SU-DHL-6 (cell line): ENCODE measurements at regions not wholly inside any gene's neighbourhood (a gene's known extent, or its start where the extent isn't known, plus 50 kb on each side); places are given as distances from the start of the nearest gene placed in this dataset.

Experiments
- H2AFZ ChIP-seq: fragments of 200-600 bp; sonication (generic); 2 replicates; pipeline ENCODE4 v1.6.1; 2014; ENCODE audit warnings: low read depth, mild to moderate bottlenecking, moderate library complexity, mixed read lengths, antibody characterized with exemption, low read length; ENCODE audit not compliant: severe bottlenecking
- H3F3A ChIP-seq: fragments of 200-600 bp; shearing (Covaris generic); 2 replicates; pipeline ENCODE4 v1.6.0; 2016; ENCODE audit warnings: antibody characterized with exemption, mild to moderate bottlenecking; ENCODE audit not compliant: insufficient read depth
- H3K27ac ChIP-seq: fragments of 200-600 bp; sonication (generic); 2 replicates; pipeline ENCODE4 v1.5.1; 2016; ENCODE audit warnings: low read depth, mild to moderate bottlenecking, low read length, moderate library complexity, mixed read lengths
- H3K27me3 ChIP-seq: fragments of 200-600 bp; sonication (generic), shearing (Covaris generic); 2 replicates; pipeline ENCODE4 v1.6.0; 2014; ENCODE audit warnings: mild to moderate bottlenecking, low read length
- H3K36me3 ChIP-seq: fragments of 200-600 bp; sonication (generic); 2 replicates; pipeline ENCODE4 v1.6.1; 2014; ENCODE audit warnings: mild to moderate bottlenecking, low read length, mixed read lengths
- H3K4me2 ChIP-seq: fragments of 300-600, 200-600 bp; shearing (Covaris generic), sonication (generic); 2 replicates; pipeline ENCODE4 v1.6.0; 2014; ENCODE audit warnings: low read length, low read depth, mild to moderate bottlenecking; ENCODE audit not compliant: poor library complexity, severe bottlenecking
- H3K4me3 ChIP-seq: fragments of 200-600 bp; sonication (generic); 2 replicates; pipeline ENCODE4 v1.5.1; 2014; ENCODE audit warnings: antibody characterized with exemption, low read length, mild to moderate bottlenecking, mixed read lengths; ENCODE audit not compliant: insufficient read depth, poor library complexity, severe bottlenecking
- H3K79me2 ChIP-seq: fragments of 200-600 bp; sonication (generic); 2 replicates; pipeline ENCODE4 v1.6.1; 2014; ENCODE audit warnings: mild to moderate bottlenecking, low read length, moderate library complexity; ENCODE audit not compliant: insufficient read depth
- H3K9ac ChIP-seq: fragments of 200-600 bp; sonication (generic); 2 replicates; pipeline ENCODE4 v1.7.0; 2014; ENCODE audit warnings: mild to moderate bottlenecking, low read length
- H3K9me2 ChIP-seq: fragments of 200-600 bp; sonication (generic); replicated peaks from 2 replicates; pipeline ENCODE4 v1.6.1; 2014; ENCODE audit warnings: low read length; ENCODE audit not compliant: insufficient read depth
- H3K9me3 ChIP-seq: fragments of 200-600 bp; sonication (generic); 2 replicates; pipeline ENCODE4 v1.6.1; 2014; ENCODE audit warnings: low read length, mixed read lengths; ENCODE audit not compliant: insufficient read depth
- H4K20me1 ChIP-seq: fragments of 200-600 bp; sonication (generic); 2 replicates; pipeline ENCODE4 v1.6.1; 2014; ENCODE audit warnings: low read depth, mild to moderate bottlenecking, antibody characterized with exemption, low read length, moderate library complexity, mixed read lengths
- CTCF ChIP-seq: fragments of 200-600 bp; sonication (generic); IDR thresholded peaks from one replicate; pipeline ENCODE4 v1.5.1; 2017; ENCODE audit warnings: antibody characterized with exemption, mild to moderate bottlenecking, low read length, moderate library complexity; ENCODE audit not compliant: insufficient read depth, poor library complexity, severe bottlenecking
- EZH2phosphoT487 ChIP-seq: fragments of 200-600 bp; sonication (generic), shearing (Covaris generic); conservative IDR thresholded peaks from 2 replicates; pipeline ENCODE4 v1.6.1; 2018; ENCODE audit warnings: mild to moderate bottlenecking, antibody characterized with exemption, low read length, moderate library complexity, mixed read lengths

GRCh38 chr7:115227473-115228235 lies 305.8 kb downstream of the MDFIC start:
- Histone ChIP-seq H3K27ac (no peak overlapping the region), H3K79me2 (no peaks in the 10 kb centered on the region), H3K36me3 (no peaks in the 10 kb centered on the region), H4K20me1 (no peaks in the 10 kb centered on the region), H3K4me3 (no peak overlapping the region), H3K9me2 (no peaks in the 10 kb centered on the region), H3K27me3 (no peaks in the 10 kb centered on the region), H3K9ac (no peak overlapping the region), H3F3A (no peaks in the 10 kb centered on the region), H2AFZ (no peak overlapping the region), H3K9me3 (no peaks in the 10 kb centered on the region), H3K4me2 (no peak overlapping the region)
- TF ChIP-seq EZH2phosphoT487 = no peak
- TF ChIP-seq CTCF = no peak

- no peak overlapping the region for H3K9ac ChIP-seq
- no peak overlapping the region for H3K27ac ChIP-seq
- no peak overlapping the region for H3K4me3 ChIP-seq
- TF ChIP-seq CTCF (no peak), EZH2phosphoT487 (no peak)
- no peaks in the 10 kb centered on the region for H3K79me2 ChIP-seq
- H2AFZ ChIP-seq = no peak overlapping the region
- H3K4me2 ChIP-seq = no peak overlapping the region
- no peaks in the 10 kb centered on the region for H4K20me1 ChIP-seq
- no peaks in the 10 kb centered on the region for H3K9me3 ChIP-seq
- no peaks in the 10 kb centered on the region for H3K9me2 ChIP-seq
- no peaks in the 10 kb centered on the region for H3F3A ChIP-seq
- no peaks in the 10 kb centered on the region for H3K36me3 ChIP-seq
- no peaks in the 10 kb centered on the region for H3K27me3 ChIP-seq
Measured at GRCh38 chr7:115226410-115226809, 304.5 kb downstream of the MDFIC start.

- Histone ChIP-seq H3K9me3 (no peaks in the 10 kb centered on the region), H2AFZ (no peak overlapping the region), H4K20me1 (no peaks in the 10 kb centered on the region), H3K27ac (no peak overlapping the region), H3K27me3 (no peaks in the 10 kb centered on the region), H3K4me3 (no peak overlapping the region), H3K36me3 (no peaks in the 10 kb centered on the region), H3K9ac (no peak overlapping the region), H3K4me2 (no peak overlapping the region), H3F3A (no peaks in the 10 kb centered on the region), H3K79me2 (no peaks in the 10 kb centered on the region), H3K9me2 (no peaks in the 10 kb centered on the region)
- no peak for TF ChIP-seq EZH2phosphoT487
- TF ChIP-seq CTCF = no peak
Measured at GRCh38 chr7:115224922-115225321, 303.0 kb downstream of the MDFIC start.
